PC-3 (cell line): ENCODE measurements at regions not wholly inside any gene's neighbourhood (a gene's known extent, or its start where the extent isn't known, plus 50 kb on each side); places are given as distances from the start of the nearest gene placed in this dataset.
"Not testable (repeated sequence)": the region's sequence is repeated elsewhere in the genome, so short reads cannot be mapped to it uniquely, and the experiment has no call there.

Experiments
- EZH2 ChIP-seq: fragments of 300-600 bp; sonication (generic); IDR thresholded peaks from one replicate; pipeline ENCODE4 v1.6.1; 2017; ENCODE audit warnings: antibody characterized with exemption, mild to moderate bottlenecking, low read length; ENCODE audit not compliant: unreplicated experiment
- EZH2phosphoT487 ChIP-seq: fragments of 300-600 bp; sonication (generic); IDR thresholded peaks from 2 replicates; pipeline ENCODE4 v1.6.1; 2018; ENCODE audit warnings: mild to moderate bottlenecking, antibody characterized with exemption, low read length, borderline replicate concordance
- TF ChIP-seq, protein P1 (sequence below): fragments of 300-600 bp; sonication (generic); conservative IDR thresholded peaks from 2 replicates; pipeline ENCODE4 v1.5.1; 2017; ENCODE audit warnings: antibody characterized with exemption, low read depth, mild to moderate bottlenecking, low read length

DNA sequence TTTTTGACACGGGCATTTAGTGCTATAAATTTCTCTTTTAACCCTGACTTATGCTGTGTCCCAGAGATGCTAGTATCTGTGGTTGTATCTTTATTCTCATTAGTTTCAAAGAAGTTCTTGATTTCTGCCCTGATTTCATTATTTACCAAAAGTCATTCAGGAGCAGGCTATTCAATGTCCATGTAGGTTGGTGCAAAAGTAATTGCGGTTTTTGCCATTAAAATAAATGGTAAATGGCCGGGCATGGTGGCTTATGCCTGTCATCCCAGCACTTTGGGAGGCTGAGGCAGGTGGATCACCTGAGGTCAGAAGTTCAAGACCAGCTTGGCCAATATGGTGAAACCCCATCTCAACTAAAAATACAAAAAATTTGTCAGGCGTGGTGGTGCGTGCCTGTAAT is 1097.4 kb upstream of the SLIT2 start:
- TF ChIP-seq, protein P1, sequence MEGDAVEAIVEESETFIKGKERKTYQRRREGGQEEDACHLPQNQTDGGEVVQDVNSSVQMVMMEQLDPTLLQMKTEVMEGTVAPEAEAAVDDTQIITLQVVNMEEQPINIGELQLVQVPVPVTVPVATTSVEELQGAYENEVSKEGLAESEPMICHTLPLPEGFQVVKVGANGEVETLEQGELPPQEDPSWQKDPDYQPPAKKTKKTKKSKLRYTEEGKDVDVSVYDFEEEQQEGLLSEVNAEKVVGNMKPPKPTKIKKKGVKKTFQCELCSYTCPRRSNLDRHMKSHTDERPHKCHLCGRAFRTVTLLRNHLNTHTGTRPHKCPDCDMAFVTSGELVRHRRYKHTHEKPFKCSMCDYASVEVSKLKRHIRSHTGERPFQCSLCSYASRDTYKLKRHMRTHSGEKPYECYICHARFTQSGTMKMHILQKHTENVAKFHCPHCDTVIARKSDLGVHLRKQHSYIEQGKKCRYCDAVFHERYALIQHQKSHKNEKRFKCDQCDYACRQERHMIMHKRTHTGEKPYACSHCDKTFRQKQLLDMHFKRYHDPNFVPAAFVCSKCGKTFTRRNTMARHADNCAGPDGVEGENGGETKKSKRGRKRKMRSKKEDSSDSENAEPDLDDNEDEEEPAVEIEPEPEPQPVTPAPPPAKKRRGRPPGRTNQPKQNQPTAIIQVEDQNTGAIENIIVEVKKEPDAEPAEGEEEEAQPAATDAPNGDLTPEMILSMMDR: not testable (repeated sequence)
- TF ChIP-seq EZH2phosphoT487, EZH2: not testable (repeated sequence)
